H9 (cell line): ENCODE measurements at regions not wholly inside any gene's neighbourhood (a gene's known extent, or its start where the extent isn't known, plus 50 kb on each side); places are given as distances from the start of the nearest gene placed in this dataset.
"Not testable (repeated sequence)": the region's sequence is repeated elsewhere in the genome, so short reads cannot be mapped to it uniquely, and the experiment has no call there.

Experiments
- DNase-seq: peaks from one replicate; pipeline ENCODE4 v3.0.0-alpha.2; 2017
- H2AFZ ChIP-seq: one replicate; pipeline ENCODE4 v1.6.1; 2013; ENCODE audit warnings: mild to moderate bottlenecking, low read length, control low read depth, moderate library complexity
- H2AK5ac ChIP-seq: 2 replicates; pipeline ENCODE4 v1.6.1; 2013; ENCODE audit warnings: low read length, control low read depth, mixed read lengths; ENCODE audit not compliant: insufficient read length
- H2BK120ac ChIP-seq: one replicate; pipeline ENCODE4 v1.6.1; 2013; ENCODE audit warnings: low read depth, mild to moderate bottlenecking, low read length, control low read depth, inconsistent platforms; ENCODE audit not compliant: poor library complexity, severe bottlenecking
- H2BK12ac ChIP-seq: 2 replicates; pipeline ENCODE4 v1.6.1; 2013; ENCODE audit warnings: low read length, control low read depth, mixed read lengths, low read depth; ENCODE audit not compliant: insufficient read length
- H2BK15ac ChIP-seq: 2 replicates; pipeline ENCODE4 v1.6.1; 2013; ENCODE audit warnings: low read depth, low read length, control low read depth
- H2BK20ac ChIP-seq: one replicate; pipeline ENCODE4 v1.6.1; 2013; ENCODE audit warnings: low read depth, mild to moderate bottlenecking, low read length, control low read depth, inconsistent platforms; ENCODE audit not compliant: poor library complexity, severe bottlenecking
- H2BK5ac ChIP-seq: 2 replicates; pipeline ENCODE4 v1.6.1; 2013; ENCODE audit warnings: low read length, control low read depth, mixed read lengths; ENCODE audit not compliant: insufficient read length
- H3K14ac ChIP-seq: 2 replicates; pipeline ENCODE4 v1.6.1; 2013; ENCODE audit warnings: low read length, control low read depth; ENCODE audit not compliant: insufficient read depth
- H3K18ac ChIP-seq: 2 replicates; pipeline ENCODE4 v1.6.1; 2013; ENCODE audit warnings: low read depth, mild to moderate bottlenecking, mixed read lengths, low read length, control low read depth; ENCODE audit not compliant: insufficient read length
- H3K23ac ChIP-seq: 2 replicates; pipeline ENCODE4 v1.6.1; 2013; ENCODE audit warnings: low read length, control low read depth, mixed read lengths, low read depth; ENCODE audit not compliant: insufficient read length
- H3K23me2 ChIP-seq: 2 replicates; pipeline ENCODE4 v1.6.1; 2013; ENCODE audit warnings: low read depth, mild to moderate bottlenecking, mixed read lengths, low read length, control low read depth; ENCODE audit not compliant: insufficient read length, poor library complexity, severe bottlenecking
- H3K27ac ChIP-seq: 2 replicates; pipeline ENCODE4 v1.5.1; 2013; ENCODE audit warnings: low read length, control low read depth, mixed read lengths, low read depth; ENCODE audit not compliant: insufficient read length
- H3K27me3 ChIP-seq: 2 replicates; pipeline ENCODE4 v1.6.1; 2013; ENCODE audit warnings: low read length, control low read depth, inconsistent platforms; ENCODE audit not compliant: insufficient read depth
- H3K4ac ChIP-seq: 2 replicates; pipeline ENCODE4 v1.6.1; 2013; ENCODE audit warnings: low read depth, mild to moderate bottlenecking, control low read depth, inconsistent platforms, low read length, moderate library complexity
- H3K4me1 ChIP-seq: 2 replicates; pipeline ENCODE4 v1.6.1; 2013; ENCODE audit warnings: low read length, control low read depth, inconsistent platforms; ENCODE audit not compliant: insufficient read depth
- H3K4me2 ChIP-seq: 2 replicates; pipeline ENCODE4 v1.6.1; 2013; ENCODE audit warnings: low read length, control low read depth, mixed read lengths; ENCODE audit not compliant: insufficient read length, insufficient read depth
- H3K56ac ChIP-seq: 2 replicates; pipeline ENCODE4 v1.6.1; 2013; ENCODE audit warnings: low read depth, mild to moderate bottlenecking, mixed read lengths, low read length, control low read depth; ENCODE audit not compliant: insufficient read length
- H3K79me1 ChIP-seq: 2 replicates; pipeline ENCODE4 v1.6.1; 2013; ENCODE audit warnings: low read depth, mild to moderate bottlenecking, moderate library complexity, low read length, control low read depth, inconsistent platforms; ENCODE audit not compliant: insufficient read depth, poor library complexity, severe bottlenecking
- H3K79me2 ChIP-seq: 2 replicates; pipeline ENCODE4 v1.6.1; 2013; ENCODE audit warnings: low read length, control low read depth, inconsistent platforms; ENCODE audit not compliant: insufficient read depth
- H3K9ac ChIP-seq: 2 replicates; pipeline ENCODE4 v1.6.1; 2013; ENCODE audit warnings: low read length, control low read depth, mixed read lengths; ENCODE audit not compliant: insufficient read length; ENCODE audit errors: extremely low read depth
- H3K9me3 ChIP-seq: one replicate; pipeline ENCODE4 v1.6.1; 2013; ENCODE audit warnings: low read depth, low read length, inconsistent platforms; ENCODE audit not compliant: control insufficient read depth
- H3T11ph ChIP-seq: one replicate; pipeline ENCODE4 v1.6.1; 2013; ENCODE audit warnings: mild to moderate bottlenecking, low read length, control low read depth, inconsistent platforms
- H4K20me1 ChIP-seq: one replicate; pipeline ENCODE4 v1.6.1; 2013; ENCODE audit not compliant: control insufficient read depth, insufficient read length, insufficient read depth
- H4K5ac ChIP-seq: 2 replicates; pipeline ENCODE4 v1.6.1; 2013; ENCODE audit warnings: low read depth, mild to moderate bottlenecking, mixed read lengths, low read length, control low read depth; ENCODE audit not compliant: insufficient read length
- H4K8ac ChIP-seq: replicated peaks from 2 replicates; pipeline ENCODE4 v1.6.1; 2013; ENCODE audit warnings: low read length, control low read depth, mixed read lengths, low read depth; ENCODE audit not compliant: insufficient read length
- H4K91ac ChIP-seq: 2 replicates; pipeline ENCODE4 v1.6.1; 2013; ENCODE audit warnings: low read depth, mild to moderate bottlenecking, moderate library complexity, mixed read lengths, low read length, control low read depth; ENCODE audit not compliant: insufficient read length
- H3K27ac Mint-ChIP-seq, 3 experiments: 2 replicates in 2 of 3; 3 replicates in 1 of 3; pipeline ENCODE4 v1.8.0; 2020 to 2021; ENCODE audit warnings: mixed read lengths in 3 of 3, mild to moderate bottlenecking in 1 of 3, moderate library complexity in 1 of 3
- H3K27me3 Mint-ChIP-seq: 2 replicates; pipeline ENCODE4 v1.8.0; 2021; ENCODE audit warnings: low read depth, mild to moderate bottlenecking, moderate library complexity, mixed read lengths
- H3K36me3 Mint-ChIP-seq, 3 experiments: 2 replicates in 2 of 3; 3 replicates in 1 of 3; pipeline ENCODE4 v1.8.0; 2020 to 2021; ENCODE audit warnings: low read depth in 3 of 3, mixed read lengths in 3 of 3; ENCODE audit not compliant: insufficient read depth in 1 of 3
- H3K4me1 Mint-ChIP-seq, 2 experiments: 2 replicates each; pipeline ENCODE4 v1.8.0; 2020; ENCODE audit warnings: mixed read lengths in 2 of 2
- H3K4me3 Mint-ChIP-seq, 2 experiments: 2 replicates in 1 of 2; 3 replicates in 1 of 2; pipeline ENCODE4 v1.8.0; 2020 to 2021; ENCODE audit warnings: mild to moderate bottlenecking in 2 of 2, mixed read lengths in 2 of 2, moderate library complexity in 1 of 2
- H3K9me3 Mint-ChIP-seq, 2 experiments: 2 replicates in 1 of 2; 3 replicates in 1 of 2; pipeline ENCODE4 v1.8.0; 2020; ENCODE audit warnings: mild to moderate bottlenecking in 2 of 2, mixed read lengths in 2 of 2, moderate library complexity in 1 of 2
- CTCF ChIP-seq: fragments of 200-600 bp; sonication (generic); conservative IDR thresholded peaks from 3 replicates; pipeline ENCODE4 v1.8.0; 2021; ENCODE audit warnings: antibody characterized with exemption, mild to moderate bottlenecking
- WGBS: extraction: QIAGEN DNeasy Blood & Tissue Kit; methylation state at CpG from one replicate; pipeline ENCODE4 v1.1.7; 2013; ENCODE audit warnings: missing lambda C conversion rate, low lambda C conversion rate, mixed read lengths; ENCODE audit not compliant: insufficient read length; ENCODE audit errors: extremely low coverage; 5-methylcytosine and 5-hydroxymethylcytosine counted together

GRCh38 chr17:45643591-45643990 lies 140.5 kb upstream of the CRHR1 start:
- H3K14ac ChIP-seq = no peak overlapping the region
- H3K56ac ChIP-seq = no peak overlapping the region

DNA sequence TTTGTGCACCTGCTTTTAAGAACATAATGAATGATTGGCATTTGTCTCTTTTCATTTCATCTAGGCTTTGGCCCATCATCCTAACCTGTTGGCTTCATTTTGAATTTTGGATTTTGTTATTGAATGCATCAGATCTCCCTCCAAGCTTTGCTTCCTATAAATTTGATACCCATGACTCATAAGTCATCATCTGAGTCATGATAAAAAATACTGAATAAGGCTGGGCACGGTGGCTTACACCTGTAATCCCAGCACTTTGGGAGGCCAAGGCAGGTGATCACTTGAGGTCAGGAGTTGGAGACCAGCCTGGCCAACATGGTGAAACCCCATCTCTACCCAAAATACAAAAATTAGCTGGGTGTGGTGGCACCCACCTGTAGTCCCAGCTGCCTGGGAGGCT lies 139.5 kb upstream of the CRHR1 start:
- H3K4ac ChIP-seq, H3K56ac ChIP-seq, DNase-seq, H4K20me1 ChIP-seq, H3K4me1 ChIP-seq, H3K27me3 Mint-ChIP-seq, H3K14ac ChIP-seq, H2BK20ac ChIP-seq, H2AFZ ChIP-seq, H4K5ac ChIP-seq, H2BK5ac ChIP-seq, H4K91ac ChIP-seq, H3K4me2 ChIP-seq, H3K9me3 Mint-ChIP-seq, H3K27ac Mint-ChIP-seq, H2BK12ac ChIP-seq, H3K18ac ChIP-seq, H3K79me2 ChIP-seq, H3K27me3 ChIP-seq, H3K9me3 ChIP-seq, H3T11ph ChIP-seq, H2BK120ac ChIP-seq, H3K79me1 ChIP-seq, H2AK5ac ChIP-seq, H3K9ac ChIP-seq, H2BK15ac ChIP-seq, H3K27ac ChIP-seq, H3K23ac ChIP-seq, H3K4me3 Mint-ChIP-seq, H4K8ac ChIP-seq, H3K23me2 ChIP-seq: not testable (repeated sequence)
- WGBS = no CpG with 5 or more reads among the region's 1 CpG
- peaks cover 2 to 12% (median 3%) of the 10 kb centered on the region in 3 experiments; a peak in 5 of 7 replicates for H3K36me3 Mint-ChIP-seq
- H3K4me1 Mint-ChIP-seq = peaks cover 16% of the 10 kb centered on the region in 2 experiments

More at GRCh38 chr17:45643591-45643990, 140.5 kb upstream of the CRHR1 start:
- no peak overlapping the region for H4K8ac ChIP-seq
- no peaks in the 10 kb centered on the region for H3K4me1 ChIP-seq
- no peak overlapping the region for H3K23ac ChIP-seq
- Mint-ChIP-seq H3K27ac (no peak overlapping the region), H3K4me3 (no peak overlapping the region), H3K27me3 (no peaks in the 10 kb centered on the region; the same call in 1 of the 2 replicates), H3K9me3 (no peaks in the 10 kb centered on the region), H3K36me3 (peaks cover 3 to 18% (median 7%) of the 10 kb centered on the region in 3 experiments; a peak in 6 of 7 replicates), H3K4me1 (peaks cover 7% of the 10 kb centered on the region in 2 experiments; a peak in 3 of 4 replicates)
- WGBS = no CpG with 5 or more reads among the region's 10 CpGs
- H2BK5ac ChIP-seq = no peak overlapping the region
- no peaks in the 10 kb centered on the region for H3K9me3 ChIP-seq
- H3K4ac ChIP-seq = no peak overlapping the region
- TF ChIP-seq CTCF = no peak
- no peak overlapping the region for H3K27ac ChIP-seq
- H3T11ph ChIP-seq = no peak overlapping the region
- no peaks in the 10 kb centered on the region for H3K23me2 ChIP-seq
- no peak overlapping the region for H2BK20ac ChIP-seq
- H3K79me2 ChIP-seq = 0 out of 2 replicates have a peak, but pooled peaks cover 1% of the 10 kb centered on the region
- no peak overlapping the region for H4K5ac ChIP-seq
- no peak overlapping the region for H2AFZ ChIP-seq
- no peaks in the 10 kb centered on the region for H4K20me1 ChIP-seq
- DNase-seq = no peak
- H2BK120ac ChIP-seq = no peak overlapping the region
- no peak overlapping the region for H3K4me2 ChIP-seq
- no peak overlapping the region for H3K9ac ChIP-seq
- H3K27me3 ChIP-seq = no peaks in the 10 kb centered on the region
- no peak overlapping the region for H2BK12ac ChIP-seq
- H3K18ac ChIP-seq = no peak overlapping the region
- no peak overlapping the region for H4K91ac ChIP-seq
- H2AK5ac ChIP-seq = no peak overlapping the region
- H3K79me1 ChIP-seq = no peaks in the 10 kb centered on the region
- H2BK15ac ChIP-seq = no peak overlapping the region
